ENCODE measurements at regions not wholly inside any gene's neighbourhood (a gene's known extent, or its start where the extent isn't known, plus 50 kb on each side); places are given as distances from the start of the nearest gene placed in this dataset.

DNA sequence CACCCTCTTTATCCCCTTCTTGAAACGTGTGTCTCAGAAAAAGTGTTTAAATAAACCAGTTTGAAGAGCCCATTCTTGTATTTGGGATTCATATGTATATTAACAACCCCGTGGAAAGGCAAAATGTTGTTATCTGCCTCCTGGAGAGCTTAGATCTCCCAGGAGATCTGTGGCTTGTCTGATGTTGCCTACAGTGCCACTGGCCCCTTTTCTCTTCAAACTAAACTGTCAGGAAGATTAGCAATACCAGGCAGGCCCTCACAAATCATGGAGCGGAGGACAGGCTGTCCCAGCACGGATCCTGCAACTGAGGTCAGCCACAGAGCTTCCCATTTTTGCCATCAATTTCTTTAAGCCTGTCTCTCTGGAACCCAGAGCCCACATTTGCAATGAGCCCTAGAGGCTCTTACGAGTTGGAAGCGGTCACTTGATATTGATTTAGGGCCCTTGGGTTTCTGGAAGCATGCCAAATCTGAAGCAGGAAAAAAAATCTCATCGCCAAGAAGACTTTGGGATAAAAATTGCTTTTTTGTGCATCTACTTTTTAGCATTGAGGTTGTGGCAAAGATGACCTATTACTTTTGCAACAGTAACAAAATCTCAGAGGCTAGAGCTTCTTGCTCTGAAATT lies 234.1 kb downstream of the OPA1 start:
- Histone ChIP-seq H3K79me2 (replicated peaks; ENCODE audit: insufficient read depth) (no peaks in the 10 kb centered on the region), H3K27me3 (ENCODE audit: insufficient read depth) (no peaks in the 10 kb centered on the region), H3K9me2 (ENCODE audit: insufficient read depth) (no peaks in the 10 kb centered on the region), H4K20me1 (replicated peaks; ENCODE audit: insufficient read depth) (no peaks in the 10 kb centered on the region), H3K27ac (ENCODE audit: low read depth) (no peak overlapping the region), H3K4me2 (peak overlapping the region; percentile 19; the same call in 1 of the 2 replicates), H3K36me3 (ENCODE audit: insufficient read depth) (no peaks in the 10 kb centered on the region), H2AFZ (peak overlapping the region; percentile 76), H3K4me1 (ENCODE audit: insufficient read depth) (peaks cover 17% of the 10 kb centered on the region), H3F3A (replicated peaks; ENCODE audit: low read depth) (no peaks in the 10 kb centered on the region), H3K4me3 (no peak overlapping the region)
- ATAC-seq = peak; percentile 48
- H3K4me1 Mint-ChIP-seq = peaks cover 34% of the 10 kb centered on the region
- no peak overlapping the region for H3K27ac Mint-ChIP-seq
- peaks cover 4% of the 10 kb centered on the region for H3K27me3 Mint-ChIP-seq (ENCODE audit: insufficient read depth, low read depth, poor library complexity)
- H3K9me3 Mint-ChIP-seq = no peaks in the 10 kb centered on the region; the same call in 2 of the 3 replicates
- no peak for DNase-seq (ENCODE audit: low spot score)
- peaks cover 5% of the 10 kb centered on the region; the same call in 1 of the 3 replicates for H3K36me3 Mint-ChIP-seq (ENCODE audit: low read depth)
- TF ChIP-seq NANOG (IDR thresholded peaks at IDR 0.05; ENCODE audit: borderline replicate concordance) (no peak), ZNF331 (CRISPR knock-in tag; IDR thresholded peaks at IDR 0.05; ENCODE audit: low read depth) (no peak), CREB1 (CRISPR knock-in tag; IDR thresholded peaks at IDR 0.05; ENCODE audit: low read depth) (no peak), JUNB (IDR thresholded peaks at IDR 0.05; ENCODE audit: unreplicated experiment) (no peak), POLR2AphosphoS5 (IDR thresholded peaks at IDR 0.05; ENCODE audit: low read depth) (no peak), EZH2 (IDR thresholded peaks at IDR 0.05; ENCODE audit: low read depth, unreplicated experiment) (no peak), STAT1 (IDR thresholded peaks at IDR 0.05; ENCODE audit: unreplicated experiment) (no peak)
- TF ChIP-seq, protein P1, sequence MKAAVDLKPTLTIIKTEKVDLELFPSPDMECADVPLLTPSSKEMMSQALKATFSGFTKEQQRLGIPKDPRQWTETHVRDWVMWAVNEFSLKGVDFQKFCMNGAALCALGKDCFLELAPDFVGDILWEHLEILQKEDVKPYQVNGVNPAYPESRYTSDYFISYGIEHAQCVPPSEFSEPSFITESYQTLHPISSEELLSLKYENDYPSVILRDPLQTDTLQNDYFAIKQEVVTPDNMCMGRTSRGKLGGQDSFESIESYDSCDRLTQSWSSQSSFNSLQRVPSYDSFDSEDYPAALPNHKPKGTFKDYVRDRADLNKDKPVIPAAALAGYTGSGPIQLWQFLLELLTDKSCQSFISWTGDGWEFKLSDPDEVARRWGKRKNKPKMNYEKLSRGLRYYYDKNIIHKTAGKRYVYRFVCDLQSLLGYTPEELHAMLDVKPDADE (IDR thresholded peaks at IDR 0.05) = no peak
- TF ChIP-seq, protein P2, sequence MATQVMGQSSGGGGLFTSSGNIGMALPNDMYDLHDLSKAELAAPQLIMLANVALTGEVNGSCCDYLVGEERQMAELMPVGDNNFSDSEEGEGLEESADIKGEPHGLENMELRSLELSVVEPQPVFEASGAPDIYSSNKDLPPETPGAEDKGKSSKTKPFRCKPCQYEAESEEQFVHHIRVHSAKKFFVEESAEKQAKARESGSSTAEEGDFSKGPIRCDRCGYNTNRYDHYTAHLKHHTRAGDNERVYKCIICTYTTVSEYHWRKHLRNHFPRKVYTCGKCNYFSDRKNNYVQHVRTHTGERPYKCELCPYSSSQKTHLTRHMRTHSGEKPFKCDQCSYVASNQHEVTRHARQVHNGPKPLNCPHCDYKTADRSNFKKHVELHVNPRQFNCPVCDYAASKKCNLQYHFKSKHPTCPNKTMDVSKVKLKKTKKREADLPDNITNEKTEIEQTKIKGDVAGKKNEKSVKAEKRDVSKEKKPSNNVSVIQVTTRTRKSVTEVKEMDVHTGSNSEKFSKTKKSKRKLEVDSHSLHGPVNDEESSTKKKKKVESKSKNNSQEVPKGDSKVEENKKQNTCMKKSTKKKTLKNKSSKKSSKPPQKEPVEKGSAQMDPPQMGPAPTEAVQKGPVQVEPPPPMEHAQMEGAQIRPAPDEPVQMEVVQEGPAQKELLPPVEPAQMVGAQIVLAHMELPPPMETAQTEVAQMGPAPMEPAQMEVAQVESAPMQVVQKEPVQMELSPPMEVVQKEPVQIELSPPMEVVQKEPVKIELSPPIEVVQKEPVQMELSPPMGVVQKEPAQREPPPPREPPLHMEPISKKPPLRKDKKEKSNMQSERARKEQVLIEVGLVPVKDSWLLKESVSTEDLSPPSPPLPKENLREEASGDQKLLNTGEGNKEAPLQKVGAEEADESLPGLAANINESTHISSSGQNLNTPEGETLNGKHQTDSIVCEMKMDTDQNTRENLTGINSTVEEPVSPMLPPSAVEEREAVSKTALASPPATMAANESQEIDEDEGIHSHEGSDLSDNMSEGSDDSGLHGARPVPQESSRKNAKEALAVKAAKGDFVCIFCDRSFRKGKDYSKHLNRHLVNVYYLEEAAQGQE (IDR thresholded peaks at IDR 0.05; ENCODE audit: unreplicated experiment) = no peak
- TF ChIP-seq, protein P3, sequence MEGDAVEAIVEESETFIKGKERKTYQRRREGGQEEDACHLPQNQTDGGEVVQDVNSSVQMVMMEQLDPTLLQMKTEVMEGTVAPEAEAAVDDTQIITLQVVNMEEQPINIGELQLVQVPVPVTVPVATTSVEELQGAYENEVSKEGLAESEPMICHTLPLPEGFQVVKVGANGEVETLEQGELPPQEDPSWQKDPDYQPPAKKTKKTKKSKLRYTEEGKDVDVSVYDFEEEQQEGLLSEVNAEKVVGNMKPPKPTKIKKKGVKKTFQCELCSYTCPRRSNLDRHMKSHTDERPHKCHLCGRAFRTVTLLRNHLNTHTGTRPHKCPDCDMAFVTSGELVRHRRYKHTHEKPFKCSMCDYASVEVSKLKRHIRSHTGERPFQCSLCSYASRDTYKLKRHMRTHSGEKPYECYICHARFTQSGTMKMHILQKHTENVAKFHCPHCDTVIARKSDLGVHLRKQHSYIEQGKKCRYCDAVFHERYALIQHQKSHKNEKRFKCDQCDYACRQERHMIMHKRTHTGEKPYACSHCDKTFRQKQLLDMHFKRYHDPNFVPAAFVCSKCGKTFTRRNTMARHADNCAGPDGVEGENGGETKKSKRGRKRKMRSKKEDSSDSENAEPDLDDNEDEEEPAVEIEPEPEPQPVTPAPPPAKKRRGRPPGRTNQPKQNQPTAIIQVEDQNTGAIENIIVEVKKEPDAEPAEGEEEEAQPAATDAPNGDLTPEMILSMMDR (conservative IDR thresholded peaks at IDR 0.05; ENCODE audit: low read depth in 2 of 2) = no peak
- no peak overlapping the region for H3K4me3 Mint-ChIP-seq
